Panc1 (cell line): ENCODE measurements at regions not wholly inside any gene's neighbourhood (a gene's known extent, or its start where the extent isn't known, plus 50 kb on each side); places are given as distances from the start of the nearest gene placed in this dataset.

Source experiments
- POLR2AphosphoS5 ChIP-seq: IDR thresholded peaks from 2 replicates; pipeline ENCODE4 v1.6.1; 2012; ENCODE audit warnings: mild to moderate bottlenecking, low read depth, low read length, moderate library complexity
- SIN3A ChIP-seq: IDR thresholded peaks from 2 replicates; pipeline ENCODE4 v1.6.1; 2012; ENCODE audit warnings: low read depth, mild to moderate bottlenecking, low read length, moderate library complexity, borderline replicate concordance; ENCODE audit not compliant: insufficient read depth
- TCF7L2 ChIP-seq: IDR thresholded peaks from 2 replicates; pipeline ENCODE4 v1.6.1; 2011; ENCODE audit warnings: mild to moderate bottlenecking, low read depth, low read length, inconsistent platforms
- TF ChIP-seq, protein P1 (sequence below): fragments of 450-650 bp; IDR thresholded peaks from 2 replicates; pipeline ENCODE4 v1.5.1; 2017; ENCODE audit warnings: mild to moderate bottlenecking
- TF ChIP-seq, protein P2 (sequence below), 2 experiments: IDR thresholded peaks; 2 replicates each; pipeline ENCODE4 v1.6.1; 2011 to 2012; ENCODE audit warnings: low read depth in 2 of 2, control low read depth in 1 of 2, low read length in 1 of 2, mild to moderate bottlenecking in 1 of 2, moderate library complexity in 1 of 2; ENCODE audit not compliant: insufficient read depth in 1 of 2

DNA sequence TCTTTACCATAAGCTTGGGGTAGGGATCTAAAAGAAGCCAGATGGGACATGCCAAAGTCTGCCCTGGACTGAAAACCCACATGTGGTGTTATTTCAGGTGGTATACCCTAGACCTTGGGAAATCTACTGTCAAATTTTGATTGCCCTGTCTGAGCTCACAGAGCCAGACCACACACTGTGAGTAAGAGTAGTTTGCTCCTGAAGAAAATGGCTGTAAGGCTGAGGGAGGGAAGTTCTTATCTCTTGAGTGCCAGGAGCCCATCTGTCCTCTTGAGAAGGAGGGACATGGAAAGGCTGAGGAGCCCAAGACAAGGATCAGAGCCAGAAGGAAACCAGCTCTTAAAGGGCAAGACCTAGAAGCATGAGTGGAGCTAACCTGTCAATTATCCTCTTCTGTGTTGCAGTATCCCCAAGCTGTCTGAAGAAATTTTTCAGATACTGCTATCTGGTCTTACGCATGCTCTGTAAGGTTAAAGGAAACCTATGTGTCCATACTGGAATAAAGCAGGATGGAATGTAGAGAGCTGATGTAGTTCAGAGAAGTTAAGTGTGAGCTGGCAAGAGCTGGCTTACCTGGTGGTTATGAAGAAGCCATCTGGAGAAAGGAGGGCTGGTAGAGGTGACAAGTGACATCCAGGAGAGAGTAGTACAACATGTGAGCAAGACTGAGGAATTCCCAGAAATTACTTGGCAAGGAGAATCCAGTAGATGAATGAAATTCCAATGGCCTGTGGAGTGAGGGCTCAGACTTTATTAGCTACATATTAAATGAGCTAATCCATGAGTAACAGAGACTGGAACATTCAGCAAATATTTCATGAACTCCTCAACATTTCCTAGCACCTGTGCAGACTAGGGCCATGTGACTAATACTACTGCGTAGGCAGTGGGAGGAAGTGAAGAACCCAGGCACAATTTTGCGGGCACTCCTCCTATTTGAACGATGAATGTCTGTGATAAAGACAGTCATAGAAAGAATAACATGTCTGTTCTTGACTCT lies 389.1 kb upstream of the KIF2A start:
- no peak for TF ChIP-seq SIN3A
- TF ChIP-seq, protein P1, sequence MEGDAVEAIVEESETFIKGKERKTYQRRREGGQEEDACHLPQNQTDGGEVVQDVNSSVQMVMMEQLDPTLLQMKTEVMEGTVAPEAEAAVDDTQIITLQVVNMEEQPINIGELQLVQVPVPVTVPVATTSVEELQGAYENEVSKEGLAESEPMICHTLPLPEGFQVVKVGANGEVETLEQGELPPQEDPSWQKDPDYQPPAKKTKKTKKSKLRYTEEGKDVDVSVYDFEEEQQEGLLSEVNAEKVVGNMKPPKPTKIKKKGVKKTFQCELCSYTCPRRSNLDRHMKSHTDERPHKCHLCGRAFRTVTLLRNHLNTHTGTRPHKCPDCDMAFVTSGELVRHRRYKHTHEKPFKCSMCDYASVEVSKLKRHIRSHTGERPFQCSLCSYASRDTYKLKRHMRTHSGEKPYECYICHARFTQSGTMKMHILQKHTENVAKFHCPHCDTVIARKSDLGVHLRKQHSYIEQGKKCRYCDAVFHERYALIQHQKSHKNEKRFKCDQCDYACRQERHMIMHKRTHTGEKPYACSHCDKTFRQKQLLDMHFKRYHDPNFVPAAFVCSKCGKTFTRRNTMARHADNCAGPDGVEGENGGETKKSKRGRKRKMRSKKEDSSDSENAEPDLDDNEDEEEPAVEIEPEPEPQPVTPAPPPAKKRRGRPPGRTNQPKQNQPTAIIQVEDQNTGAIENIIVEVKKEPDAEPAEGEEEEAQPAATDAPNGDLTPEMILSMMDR: no peak
- no peak for TF ChIP-seq POLR2AphosphoS5
- no peak for TF ChIP-seq TCF7L2
- TF ChIP-seq, protein P2, sequence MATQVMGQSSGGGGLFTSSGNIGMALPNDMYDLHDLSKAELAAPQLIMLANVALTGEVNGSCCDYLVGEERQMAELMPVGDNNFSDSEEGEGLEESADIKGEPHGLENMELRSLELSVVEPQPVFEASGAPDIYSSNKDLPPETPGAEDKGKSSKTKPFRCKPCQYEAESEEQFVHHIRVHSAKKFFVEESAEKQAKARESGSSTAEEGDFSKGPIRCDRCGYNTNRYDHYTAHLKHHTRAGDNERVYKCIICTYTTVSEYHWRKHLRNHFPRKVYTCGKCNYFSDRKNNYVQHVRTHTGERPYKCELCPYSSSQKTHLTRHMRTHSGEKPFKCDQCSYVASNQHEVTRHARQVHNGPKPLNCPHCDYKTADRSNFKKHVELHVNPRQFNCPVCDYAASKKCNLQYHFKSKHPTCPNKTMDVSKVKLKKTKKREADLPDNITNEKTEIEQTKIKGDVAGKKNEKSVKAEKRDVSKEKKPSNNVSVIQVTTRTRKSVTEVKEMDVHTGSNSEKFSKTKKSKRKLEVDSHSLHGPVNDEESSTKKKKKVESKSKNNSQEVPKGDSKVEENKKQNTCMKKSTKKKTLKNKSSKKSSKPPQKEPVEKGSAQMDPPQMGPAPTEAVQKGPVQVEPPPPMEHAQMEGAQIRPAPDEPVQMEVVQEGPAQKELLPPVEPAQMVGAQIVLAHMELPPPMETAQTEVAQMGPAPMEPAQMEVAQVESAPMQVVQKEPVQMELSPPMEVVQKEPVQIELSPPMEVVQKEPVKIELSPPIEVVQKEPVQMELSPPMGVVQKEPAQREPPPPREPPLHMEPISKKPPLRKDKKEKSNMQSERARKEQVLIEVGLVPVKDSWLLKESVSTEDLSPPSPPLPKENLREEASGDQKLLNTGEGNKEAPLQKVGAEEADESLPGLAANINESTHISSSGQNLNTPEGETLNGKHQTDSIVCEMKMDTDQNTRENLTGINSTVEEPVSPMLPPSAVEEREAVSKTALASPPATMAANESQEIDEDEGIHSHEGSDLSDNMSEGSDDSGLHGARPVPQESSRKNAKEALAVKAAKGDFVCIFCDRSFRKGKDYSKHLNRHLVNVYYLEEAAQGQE (IDR thresholded peaks at IDR 0.05; ENCODE audit: insufficient read depth in 1 of 2, low read depth in 2 of 2, low read length in 1 of 2): no peak
